ENCODE measurements at regions not wholly inside any gene's neighbourhood (a gene's known extent, or its start where the extent isn't known, plus 50 kb on each side); places are given as distances from the start of the nearest gene placed in this dataset.

DNA sequence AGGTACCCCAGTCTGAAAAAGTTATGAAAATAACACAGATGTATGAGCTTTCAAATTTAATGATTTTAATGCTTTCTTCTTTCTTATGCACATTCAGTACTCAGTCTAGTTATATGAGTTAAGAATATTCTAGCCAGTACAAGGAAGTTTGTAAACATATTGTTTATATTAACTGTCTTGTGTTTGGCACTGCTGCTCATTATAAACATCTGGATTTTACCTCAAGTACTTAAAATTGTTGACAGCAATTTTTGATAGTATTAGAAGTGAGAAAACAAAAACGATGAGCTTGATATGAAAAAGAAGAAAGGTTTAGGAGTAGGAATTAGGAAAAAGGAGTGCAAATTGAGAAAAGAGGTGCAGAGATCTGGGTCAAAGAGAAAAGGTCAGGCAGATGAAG, 293.3 kb downstream of the C3orf38 start:
- no peak for TF ChIP-seq POLR2A (IDR thresholded peaks at IDR 0.05; ENCODE audit: low read depth, low read length)
- no peak for TF ChIP-seq POLR2AphosphoS5 (IDR thresholded peaks at IDR 0.05; ENCODE audit: low read depth, low read length)

Data from GM12892 (cell line).